ENCODE measurements at regions not wholly inside any gene's neighbourhood (a gene's known extent, or its start where the extent isn't known, plus 50 kb on each side); places are given as distances from the start of the nearest gene placed in this dataset.

GRCh38 chr12:25326326-25326725, 75.6 kb upstream of the KRAS start:
- TF ChIP-seq POLR2A (IDR thresholded peaks at IDR 0.05) (no peak), CTCF (IDR thresholded peaks at IDR 0.05) (no peak)

Data from thyroid gland (tissue), 4 donors.